OCI-LY3 (cell line): ENCODE measurements at regions not wholly inside any gene's neighbourhood (a gene's known extent, or its start where the extent isn't known, plus 50 kb on each side); places are given as distances from the start of the nearest gene placed in this dataset.

Source experiments
- EZH2phosphoT487 ChIP-seq: fragments of 200-600 bp; shearing (Covaris generic); IDR thresholded peaks from 2 replicates; pipeline ENCODE4 v1.6.1; 2018; ENCODE audit warnings: antibody characterized with exemption, mixed run types, low read depth
- TF ChIP-seq, protein P1 (sequence below): fragments of 200-600, 300-600 bp; sonication (generic); IDR thresholded peaks from 2 replicates; pipeline ENCODE4 v1.5.1; 2014; ENCODE audit warnings: antibody characterized with exemption, low read length, low read depth

DNA sequence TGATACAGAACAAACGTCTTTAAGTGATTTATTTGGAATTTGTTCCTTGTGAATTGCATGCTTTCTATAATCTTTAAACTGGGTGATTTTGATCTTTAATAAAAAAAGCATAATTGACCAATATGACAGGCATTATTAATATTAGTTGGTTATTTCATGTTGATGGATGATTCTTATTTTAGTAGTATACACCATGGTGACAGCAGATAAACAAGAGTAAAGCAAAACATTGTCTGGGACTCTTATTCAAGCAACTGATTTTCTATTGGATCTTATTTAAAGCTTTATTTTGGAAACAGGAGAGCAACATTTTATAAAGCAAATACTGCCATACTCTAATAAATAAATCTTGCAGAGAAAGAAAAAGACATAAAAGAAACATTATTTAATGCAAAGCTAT is 591.4 kb upstream of the GNPDA2 start:
- TF ChIP-seq, protein P1, sequence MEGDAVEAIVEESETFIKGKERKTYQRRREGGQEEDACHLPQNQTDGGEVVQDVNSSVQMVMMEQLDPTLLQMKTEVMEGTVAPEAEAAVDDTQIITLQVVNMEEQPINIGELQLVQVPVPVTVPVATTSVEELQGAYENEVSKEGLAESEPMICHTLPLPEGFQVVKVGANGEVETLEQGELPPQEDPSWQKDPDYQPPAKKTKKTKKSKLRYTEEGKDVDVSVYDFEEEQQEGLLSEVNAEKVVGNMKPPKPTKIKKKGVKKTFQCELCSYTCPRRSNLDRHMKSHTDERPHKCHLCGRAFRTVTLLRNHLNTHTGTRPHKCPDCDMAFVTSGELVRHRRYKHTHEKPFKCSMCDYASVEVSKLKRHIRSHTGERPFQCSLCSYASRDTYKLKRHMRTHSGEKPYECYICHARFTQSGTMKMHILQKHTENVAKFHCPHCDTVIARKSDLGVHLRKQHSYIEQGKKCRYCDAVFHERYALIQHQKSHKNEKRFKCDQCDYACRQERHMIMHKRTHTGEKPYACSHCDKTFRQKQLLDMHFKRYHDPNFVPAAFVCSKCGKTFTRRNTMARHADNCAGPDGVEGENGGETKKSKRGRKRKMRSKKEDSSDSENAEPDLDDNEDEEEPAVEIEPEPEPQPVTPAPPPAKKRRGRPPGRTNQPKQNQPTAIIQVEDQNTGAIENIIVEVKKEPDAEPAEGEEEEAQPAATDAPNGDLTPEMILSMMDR = no peak
- TF ChIP-seq EZH2phosphoT487 = no peak
